ENCODE measurements at regions not wholly inside any gene's neighbourhood (a gene's known extent, or its start where the extent isn't known, plus 50 kb on each side); places are given as distances from the start of the nearest gene placed in this dataset.

DNA sequence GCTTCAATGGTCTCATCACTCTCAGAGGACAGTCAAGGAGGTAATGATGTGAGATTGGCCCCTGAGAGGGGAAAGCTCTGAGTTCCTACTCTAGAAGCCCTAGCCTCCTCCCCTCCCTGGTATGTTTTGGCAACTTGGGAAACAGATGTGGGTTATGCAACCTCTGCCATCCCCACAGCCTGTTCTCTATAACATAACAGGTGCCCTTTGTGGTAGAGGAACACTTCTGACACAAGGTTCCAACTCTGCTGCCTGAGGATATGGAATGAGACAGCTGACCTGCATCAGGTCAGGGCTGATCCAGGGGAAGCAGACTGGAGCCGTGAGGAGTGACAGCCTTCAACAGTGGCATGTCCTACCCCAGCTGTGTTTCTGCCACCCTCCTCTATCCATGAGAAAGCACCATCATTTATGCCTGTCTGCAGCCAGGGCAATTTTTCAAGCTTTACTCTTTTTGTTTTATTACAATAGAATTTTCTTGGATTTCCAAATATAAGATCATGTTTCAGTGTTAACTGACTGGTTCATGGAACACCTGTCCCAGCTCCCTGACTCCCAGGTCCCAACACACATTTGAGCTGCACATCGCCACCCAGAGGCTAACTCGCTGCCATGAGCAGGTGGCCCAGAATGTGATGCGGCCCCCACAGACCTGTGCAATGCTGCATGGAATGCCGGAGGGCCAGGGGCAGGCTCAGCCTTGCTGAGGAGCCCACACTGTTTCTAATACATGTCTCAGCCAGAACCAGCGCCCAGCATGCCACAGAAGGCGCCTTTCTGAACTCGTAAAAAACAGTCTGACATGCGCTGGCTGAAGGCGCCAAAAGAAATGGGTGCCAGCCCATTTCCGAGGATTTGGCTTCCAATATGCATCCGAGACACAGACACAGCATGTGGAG is 124.8 kb upstream of the CHST15 start:
- in situ Hi-C loops (cut with MboI; ENCODE audit: low sequenced_read_pairs, unreplicated experiment) = no loop called here
- no peak for DNase-seq (ENCODE audit: low spot score)
- TF ChIP-seq CTCF (IDR thresholded peaks at IDR 0.05; ENCODE audit: borderline replicate concordance, control extremely low read depth, extremely low read depth, insufficient read depth, missing control alignments) = no peak

DNA sequence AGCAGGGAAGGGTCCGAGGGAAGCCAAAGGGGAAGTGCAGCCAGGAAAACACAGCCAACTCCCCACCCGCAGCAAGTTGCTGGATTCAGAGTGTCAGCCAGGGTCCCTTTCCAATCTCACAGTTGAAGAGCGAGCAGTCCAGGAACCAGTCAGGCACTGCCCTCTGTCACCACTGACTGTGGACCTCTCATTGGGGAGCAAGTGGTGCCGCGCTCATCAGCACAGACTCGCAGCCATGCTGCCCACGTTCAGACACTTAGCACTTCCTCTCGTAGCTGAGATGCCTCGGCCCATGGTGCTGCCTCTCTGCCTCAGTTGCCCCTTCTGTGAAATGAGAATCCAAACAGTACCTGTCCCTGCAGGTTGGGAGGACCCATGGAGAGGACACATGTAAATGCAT is 123.6 kb upstream of the CHST15 start:
- TF ChIP-seq CTCF (IDR thresholded peaks at IDR 0.05; ENCODE audit: borderline replicate concordance, control extremely low read depth, extremely low read depth, insufficient read depth, missing control alignments) = no peak
- in situ Hi-C loops (cut with MboI; ENCODE audit: low sequenced_read_pairs, unreplicated experiment) = no loop called here
- no peak for DNase-seq (ENCODE audit: low spot score)

DNA sequence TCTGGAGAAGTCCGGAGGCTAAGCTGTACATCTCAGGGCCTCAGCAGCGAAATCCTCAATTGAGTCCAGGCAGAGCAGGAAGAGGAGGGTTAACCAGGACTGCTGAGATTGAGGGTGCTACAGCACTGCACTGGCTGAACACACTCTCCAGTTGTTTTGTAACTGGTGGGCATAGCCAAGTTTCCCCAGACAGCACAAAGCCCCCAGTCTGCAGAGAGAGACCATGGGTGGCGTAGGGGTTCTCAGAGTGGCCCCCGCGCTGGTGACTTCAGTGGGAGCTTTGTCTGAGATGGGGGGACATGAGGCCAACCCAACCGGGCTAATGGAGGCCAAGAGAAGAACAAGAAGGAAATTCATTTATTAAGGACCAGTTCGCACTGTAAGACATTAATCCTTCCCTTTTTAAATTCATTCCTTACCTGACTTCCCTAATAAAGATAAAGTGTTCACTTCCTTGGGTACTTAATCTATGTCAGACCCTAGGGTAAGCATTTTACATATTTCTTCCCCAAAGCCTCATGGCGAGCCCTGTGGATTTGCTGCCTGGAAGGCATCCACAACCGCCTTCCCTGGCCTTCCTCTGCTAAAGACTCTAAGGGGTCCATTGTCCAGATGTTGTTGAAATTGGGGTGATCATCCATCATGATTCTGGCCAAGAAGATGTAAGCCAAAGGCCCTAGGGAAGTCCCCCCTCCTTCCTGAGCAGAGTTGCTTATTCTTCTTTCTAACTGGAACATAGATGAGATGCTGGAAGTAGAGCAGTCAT is 121.4 kb upstream of the CHST15 start:
- no peak for TF ChIP-seq CTCF (IDR thresholded peaks at IDR 0.05; ENCODE audit: borderline replicate concordance, control extremely low read depth, extremely low read depth, insufficient read depth, missing control alignments)
- in situ Hi-C loops (cut with MboI; ENCODE audit: low sequenced_read_pairs, unreplicated experiment) = no loop called here
- DNase-seq (ENCODE audit: low spot score) = no peak

DNA sequence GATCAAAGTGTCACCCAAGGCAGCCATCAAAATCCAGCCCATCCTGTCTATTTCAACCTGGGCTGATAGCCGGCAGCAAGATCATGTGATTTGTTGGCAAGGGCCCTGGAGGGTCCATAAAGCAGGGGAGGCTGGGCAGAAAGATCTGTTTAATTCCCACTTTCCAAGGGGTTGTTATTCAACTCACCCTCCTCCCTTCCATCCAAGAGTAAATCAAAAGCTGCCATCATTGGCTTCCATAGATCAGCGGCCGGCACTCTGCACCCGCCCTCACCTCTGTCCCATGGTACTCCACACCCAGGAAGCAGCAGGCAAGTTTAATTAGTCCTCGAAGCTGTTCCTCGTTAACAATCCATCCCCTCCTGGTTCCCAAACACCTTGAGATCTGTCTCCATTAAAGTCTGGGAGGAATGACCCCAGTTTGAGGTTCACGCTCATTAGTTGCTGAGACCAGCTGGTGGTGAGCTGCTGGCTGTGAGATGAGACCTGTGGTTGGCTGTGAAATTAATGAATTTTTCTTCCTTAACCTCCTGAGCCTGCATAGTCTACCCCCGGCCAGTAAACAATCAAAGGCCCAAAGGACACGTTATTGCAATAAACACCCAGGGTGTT is 120.6 kb upstream of the CHST15 start:
- in situ Hi-C loops (cut with MboI; ENCODE audit: low sequenced_read_pairs, unreplicated experiment) = no loop called here
- no peak for DNase-seq (ENCODE audit: low spot score)
- no peak for TF ChIP-seq CTCF (IDR thresholded peaks at IDR 0.05; ENCODE audit: borderline replicate concordance, control extremely low read depth, extremely low read depth, insufficient read depth, missing control alignments)

DNA sequence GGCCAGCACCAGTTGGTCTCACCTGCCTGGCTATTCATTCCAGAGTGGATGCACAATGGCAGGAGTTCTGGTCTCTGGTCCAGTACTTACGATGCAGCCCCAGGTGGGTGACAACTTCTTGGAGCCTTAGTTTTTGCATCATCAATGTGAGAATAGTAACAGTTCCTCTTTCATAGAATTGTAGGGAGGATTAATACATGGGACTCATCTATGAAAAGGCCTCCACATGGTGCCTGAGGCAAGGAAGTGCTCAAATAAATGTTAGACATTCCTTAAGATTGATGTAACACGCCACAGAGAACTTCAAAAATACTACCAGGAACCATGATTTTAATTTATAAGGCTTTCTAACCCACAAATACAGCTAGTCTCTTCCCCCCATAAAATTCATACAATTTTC is 120.1 kb upstream of the CHST15 start:
- in situ Hi-C loops (cut with MboI; ENCODE audit: low sequenced_read_pairs, unreplicated experiment) = no loop called here
- TF ChIP-seq CTCF (IDR thresholded peaks at IDR 0.05; ENCODE audit: borderline replicate concordance, control extremely low read depth, extremely low read depth, insufficient read depth, missing control alignments) = no peak
- no peak for DNase-seq (ENCODE audit: low spot score)

- in situ Hi-C loops (cut with MboI; ENCODE audit: low sequenced_read_pairs, unreplicated experiment) = no loop called here
- DNase-seq (ENCODE audit: low spot score) = no peak
- no peak for TF ChIP-seq CTCF (IDR thresholded peaks at IDR 0.05; ENCODE audit: borderline replicate concordance, control extremely low read depth, extremely low read depth, insufficient read depth, missing control alignments)
Observed at GRCh38 chr10:124212702-124213101, 119.3 kb upstream of the CHST15 start.

Measured in GM13976 (cell line).